HepG2 (cell line): ENCODE measurements at regions not wholly inside any gene's neighbourhood (a gene's known extent, or its start where the extent isn't known, plus 50 kb on each side); places are given as distances from the start of the nearest gene placed in this dataset.

Experiments used
- ATAC-seq: fragments of 200-7000 bp; cut with Tn5 transposase; 3 replicates; pipeline ENCODE4 v1.9.1; 2020; ENCODE audit warnings: mild to moderate bottlenecking, moderate library complexity
- BruUV-seq: library from RNA; stranded (reverse); fragments of 400-500 nt; replicated peaks from 2 replicates; lab custom pipeline; 2021; lab: Mats Ljungman, UMichigan
- CTCF ChIA-PET: fragments of 300-600 bp; formaldehyde crosslinking; extraction: SDS; loops from one replicate; lab custom pipeline; 2021; ENCODE audit warnings: low total read pairs, inconsistent platforms, low intra/inter-chr PET ratio; lab: Yijun Ruan, JAX
- POLR2A ChIA-PET: fragments of 350-600 bp; sonication (Branson Sonifier 250); formaldehyde crosslinking; loops from one replicate; lab custom pipeline; 2020; ENCODE audit warnings: antibody characterized with exemption, inconsistent platforms; lab: Yijun Ruan, JAX
- DNase-seq: peaks from one replicate; pipeline ENCODE4 v3.0.0-alpha.2; 2015; ENCODE audit warnings: low spot score
- FAIRE-seq: peaks from 3 replicates; lab custom pipeline; 2011; peaks lifted over from hg19 to GRCh38; lab: Jason Lieb, UNC
- H2AFZ ChIP-seq: one replicate; pipeline ENCODE4 v1.6.1; 2011; ENCODE audit warnings: low read length, inconsistent platforms
- H3K27ac ChIP-seq: fragments of 300-600 bp; 3 replicates; pipeline ENCODE4 v1.8.0; 2011; ENCODE audit warnings: mixed run types, mild to moderate bottlenecking, mixed read lengths, low read length, inconsistent platforms; ENCODE audit not compliant: insufficient read depth; ENCODE audit errors: extremely low read length
- H3K27me3 ChIP-seq, 2 experiments: fragments of 200-600 bp in 1 of 2; 2 replicates in 1 of 2; 3 replicates in 1 of 2; pipeline versions ENCODE4 v1.6.0 to v1.8.0; 2011; ENCODE audit warnings: low read length in 2 of 2, mild to moderate bottlenecking in 2 of 2, moderate library complexity in 2 of 2, inconsistent platforms in 1 of 2; ENCODE audit not compliant: insufficient read depth in 2 of 2, control insufficient read depth in 1 of 2
- H3K36me3 ChIP-seq, 2 experiments: fragments of 200-600 bp in 1 of 2; replicated peaks in 1 of 2; 2 replicates in 1 of 2; 3 replicates in 1 of 2; pipeline versions ENCODE4 v1.5.1 to v1.8.0; 2011; ENCODE audit warnings: low read length in 2 of 2, inconsistent platforms in 1 of 2; ENCODE audit not compliant: insufficient read depth in 2 of 2, control insufficient read depth in 1 of 2
- H3K4me1 ChIP-seq: 2 replicates; pipeline ENCODE4 v1.5.1; 2012; ENCODE audit warnings: low read length, inconsistent platforms; ENCODE audit not compliant: insufficient read depth
- H3K4me2 ChIP-seq: 2 replicates; pipeline ENCODE4 v1.6.0; 2011; ENCODE audit warnings: low read depth, low read length, inconsistent platforms
- H3K4me3 ChIP-seq, 3 experiments: fragments of 200-600 bp in 1 of 3; sonication (generic), shearing (Covaris generic) in 1 of 3; replicated peaks in 1 of 3; 2 replicates each; pipeline ENCODE4 v1.5.1; 2011 to 2016; ENCODE audit warnings: low read length in 3 of 3, inconsistent platforms in 2 of 3, low read depth in 2 of 3, mild to moderate bottlenecking in 2 of 3, control low read depth in 1 of 3, mixed read lengths in 1 of 3; ENCODE audit not compliant: insufficient read depth in 1 of 3
- H3K79me2 ChIP-seq: one replicate; pipeline ENCODE4 v1.6.1; 2011; ENCODE audit warnings: low read length, inconsistent platforms; ENCODE audit not compliant: insufficient read depth
- H3K9ac ChIP-seq: 2 replicates; pipeline ENCODE4 v1.6.0; 2011; ENCODE audit warnings: mild to moderate bottlenecking, low read depth, low read length, inconsistent platforms; ENCODE audit not compliant: insufficient read depth
- H3K9me3 ChIP-seq: 2 replicates; pipeline ENCODE4 v1.5.1; 2012; ENCODE audit warnings: mild to moderate bottlenecking, low read length
- H4K20me1 ChIP-seq: 2 replicates; pipeline ENCODE4 v1.6.0; 2011; ENCODE audit warnings: inconsistent platforms, mild to moderate bottlenecking, low read length, moderate library complexity; ENCODE audit not compliant: insufficient read depth
- ATF1 ChIP-seq: IDR thresholded peaks from 2 replicates; pipeline ENCODE4 v1.6.1; 2016; ENCODE audit warnings: mild to moderate bottlenecking, control low read depth
- CBX5 ChIP-seq: sonication (generic); formaldehyde crosslinking; IDR thresholded peaks from 2 replicates; pipeline ENCODE4 v1.4.0; 2020; ENCODE audit warnings: missing genetic modification reagents, borderline replicate concordance
- ELF4 ChIP-seq: sonication (generic); formaldehyde crosslinking; IDR thresholded peaks from 2 replicates; pipeline ENCODE4 v1.5.0; 2020; ENCODE audit warnings: missing genetic modification reagents, mild to moderate bottlenecking, moderate library complexity, borderline replicate concordance
- FOXK2 ChIP-seq: fragments of 450-650 bp; IDR thresholded peaks from 2 replicates; pipeline ENCODE4 v1.6.1; 2016
- GABPB1 ChIP-seq: IDR thresholded peaks from 2 replicates; pipeline ENCODE4 v1.6.1; 2016; ENCODE audit warnings: mild to moderate bottlenecking, missing genetic modification reagents, moderate library complexity, missing compliant biosample characterization
- GTF2F1 ChIP-seq: fragments of 150-350 bp; IDR thresholded peaks from 2 replicates; pipeline ENCODE4 v1.6.1; 2014; ENCODE audit warnings: low read length
- HOXA9 ChIP-seq: sonication (generic); formaldehyde crosslinking; IDR thresholded peaks from 2 replicates; pipeline ENCODE4 v1.8.1; 2022; ENCODE audit warnings: missing genetic modification reagents, mild to moderate bottlenecking, moderate library complexity, borderline replicate concordance
- ZC3H4 ChIP-seq: sonication (generic); formaldehyde crosslinking; IDR thresholded peaks from 2 replicates; pipeline ENCODE4 v1.4.0; 2020; ENCODE audit warnings: missing genetic modification reagents, borderline replicate concordance
- ZNF124 ChIP-seq: sonication (generic); formaldehyde crosslinking; IDR thresholded peaks from 2 replicates; pipeline ENCODE4 v1.4.0; 2020; ENCODE audit warnings: missing genetic modification reagents
- ZNF550 ChIP-seq: sonication (generic); formaldehyde crosslinking; IDR thresholded peaks from 2 replicates; pipeline ENCODE4 v1.4.0; 2020; ENCODE audit warnings: mild to moderate bottlenecking, missing genetic modification reagents, borderline replicate concordance
- ZNF563 ChIP-seq: sonication (generic); formaldehyde crosslinking; IDR thresholded peaks from 2 replicates; pipeline ENCODE4 v1.8.0; 2022; ENCODE audit warnings: mild to moderate bottlenecking, moderate library complexity, missing genetic modification reagents
- WGBS: methylation state at CpG from one replicate; pipeline ENCODE4 v1.1.6; 2017; ENCODE audit warnings: low lambda C conversion rate; 5-methylcytosine and 5-hydroxymethylcytosine counted together
- in situ Hi-C: cut with HindIII; loops from 2 replicates; pipeline ENCODE4 v1.10.0; 2017; ENCODE audit warnings: low pct_unique_long_range_greater_than_20kb; ENCODE audit not compliant: extremely low pct_ligation_motif_present
- intact Hi-C: fragments of 100-400 bp; cut with micrococcal nuclease; formaldehyde crosslinking; loops from one replicate; pipeline ENCODE4 v1.10.0; 2022; ENCODE audit not compliant: unreplicated experiment
- TF ChIP-seq, protein P1 (sequence below): sonication (generic); formaldehyde crosslinking; IDR thresholded peaks from 2 replicates; pipeline ENCODE4 v1.4.0; 2020; ENCODE audit warnings: missing genetic modification reagents
- TF ChIP-seq, protein P2 (sequence below): IDR thresholded peaks from 2 replicates; pipeline ENCODE4 v1.6.1; 2016; ENCODE audit warnings: missing biosample characterization, missing genetic modification reagents, low read depth
- TF ChIP-seq, protein P3 (sequence below): sonication (generic); formaldehyde crosslinking; IDR thresholded peaks from 2 replicates; pipeline ENCODE4 v1.4.0; 2020; ENCODE audit warnings: mild to moderate bottlenecking, missing genetic modification reagents

DNA sequence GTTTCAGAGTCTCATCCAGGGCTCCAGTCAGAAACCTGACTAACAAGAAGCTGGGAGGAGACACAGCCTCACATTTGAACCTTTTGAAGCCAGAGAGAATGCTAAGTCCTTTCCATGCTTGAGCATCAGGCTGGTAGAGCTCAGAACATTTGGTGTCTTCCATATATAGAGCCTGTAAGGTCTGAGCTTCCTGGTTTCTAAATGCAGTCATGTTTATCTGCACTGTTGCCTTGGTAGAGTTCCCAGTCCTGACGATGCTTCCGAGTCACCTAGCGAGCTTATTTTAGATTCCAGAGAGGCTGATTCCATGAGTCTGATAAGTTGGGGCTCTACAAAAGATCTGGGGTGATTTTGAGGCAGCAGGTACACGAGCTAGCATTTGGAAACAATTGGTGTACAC is 68.4 kb upstream of the SORL1 start (continued):
- TF ChIP-seq, protein P1, sequence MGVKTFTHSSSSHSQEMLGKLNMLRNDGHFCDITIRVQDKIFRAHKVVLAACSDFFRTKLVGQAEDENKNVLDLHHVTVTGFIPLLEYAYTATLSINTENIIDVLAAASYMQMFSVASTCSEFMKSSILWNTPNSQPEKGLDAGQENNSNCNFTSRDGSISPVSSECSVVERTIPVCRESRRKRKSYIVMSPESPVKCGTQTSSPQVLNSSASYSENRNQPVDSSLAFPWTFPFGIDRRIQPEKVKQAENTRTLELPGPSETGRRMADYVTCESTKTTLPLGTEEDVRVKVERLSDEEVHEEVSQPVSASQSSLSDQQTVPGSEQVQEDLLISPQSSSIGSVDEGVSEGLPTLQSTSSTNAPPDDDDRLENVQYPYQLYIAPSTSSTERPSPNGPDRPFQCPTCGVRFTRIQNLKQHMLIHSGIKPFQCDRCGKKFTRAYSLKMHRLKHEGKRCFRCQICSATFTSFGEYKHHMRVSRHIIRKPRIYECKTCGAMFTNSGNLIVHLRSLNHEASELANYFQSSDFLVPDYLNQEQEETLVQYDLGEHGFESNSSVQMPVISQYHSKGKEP (CRISPR knock-in tag) = no peak
- TF ChIP-seq CBX5 (CRISPR knock-in tag) (no peak), GTF2F1 (no peak)

DNA sequence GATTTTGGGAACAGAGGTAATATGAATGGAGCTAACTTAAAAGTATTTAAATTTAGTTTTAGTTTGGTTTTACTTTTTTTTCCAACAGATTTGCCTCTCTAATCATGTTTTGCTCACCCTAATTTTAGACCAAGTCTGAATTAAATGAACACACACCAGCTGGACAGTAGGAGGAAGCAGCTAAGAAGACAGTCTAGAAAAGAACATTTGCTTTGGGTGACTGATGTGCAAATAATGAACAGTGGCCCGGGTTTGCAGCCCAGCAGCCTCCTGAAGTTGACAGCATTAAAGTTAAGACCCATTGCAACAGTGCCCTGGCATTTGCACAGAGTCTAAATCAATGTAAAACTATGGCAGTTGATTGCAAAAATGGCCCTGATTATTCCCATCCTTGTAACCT is 66.4 kb upstream of the SORL1 start:
- WGBS = 0% methylated on average over 1 of the region's 1 CpG
- no peaks in the 10 kb centered on the region for H3K4me1 ChIP-seq
- BruUV-seq = no TSS peak
- ChIA-PET POLR2A (no interaction called here), CTCF (no interaction called here)
- no peak overlapping the region for H3K4me2 ChIP-seq
- H3K4me3 ChIP-seq = no peak overlapping the region
- H4K20me1 ChIP-seq = no peaks in the 10 kb centered on the region
- H3K27ac ChIP-seq = no peak overlapping the region
- intact Hi-C loops (no loop called here), in situ Hi-C loops (no loop called here)
- H3K9me3 ChIP-seq = no peaks in the 10 kb centered on the region
- no peaks in the 10 kb centered on the region for H3K36me3 ChIP-seq
- H3K79me2 ChIP-seq = no peaks in the 10 kb centered on the region
- H3K9ac ChIP-seq = no peak overlapping the region
- DNase-seq (no peak), ATAC-seq (no peak), FAIRE-seq (no peak)
- H2AFZ ChIP-seq = no peak overlapping the region
- H3K27me3 ChIP-seq = peaks cover 0 to 24% of the 10 kb centered on the region in 2 experiments; a peak in 3 of 5 replicates
- TF ChIP-seq HOXA9 (no peak), ZNF563 (CRISPR knock-in tag) (no peak), GABPB1 (CRISPR knock-in tag) (no peak), ZNF124 (CRISPR knock-in tag) (no peak), ATF1 (CRISPR knock-in tag) (no peak), FOXK2 (no peak), ELF4 (CRISPR knock-in tag) (no peak), ZC3H4 (CRISPR knock-in tag) (no peak), ZNF550 (CRISPR knock-in tag) (no peak)
- TF ChIP-seq, protein P2, sequence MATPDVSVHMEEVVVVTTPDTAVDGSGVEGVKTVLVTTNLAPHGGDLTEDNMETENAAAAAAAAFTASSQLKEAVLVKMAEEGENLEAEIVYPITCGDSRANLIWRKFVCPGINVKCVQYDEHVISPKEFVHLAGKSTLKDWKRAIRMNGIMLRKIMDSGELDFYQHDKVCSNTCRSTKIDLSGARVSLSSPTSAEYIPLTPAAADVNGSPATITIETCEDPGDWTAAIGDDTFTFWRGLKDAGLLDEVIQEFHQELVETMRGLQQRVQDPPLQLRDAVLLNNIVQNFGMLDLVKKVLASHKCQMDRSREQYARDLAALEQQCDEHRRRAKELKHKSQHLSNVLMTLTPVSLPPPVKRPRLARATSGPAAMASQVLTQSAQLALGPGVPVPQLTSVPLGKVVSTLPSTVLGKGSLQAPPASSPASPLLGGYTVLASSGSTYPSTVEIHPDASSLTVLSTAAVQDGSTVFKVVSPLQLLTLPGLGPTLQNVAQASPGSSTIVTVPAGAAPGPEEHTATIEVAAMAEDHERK (CRISPR knock-in tag) = no peak
- TF ChIP-seq, protein P3, sequence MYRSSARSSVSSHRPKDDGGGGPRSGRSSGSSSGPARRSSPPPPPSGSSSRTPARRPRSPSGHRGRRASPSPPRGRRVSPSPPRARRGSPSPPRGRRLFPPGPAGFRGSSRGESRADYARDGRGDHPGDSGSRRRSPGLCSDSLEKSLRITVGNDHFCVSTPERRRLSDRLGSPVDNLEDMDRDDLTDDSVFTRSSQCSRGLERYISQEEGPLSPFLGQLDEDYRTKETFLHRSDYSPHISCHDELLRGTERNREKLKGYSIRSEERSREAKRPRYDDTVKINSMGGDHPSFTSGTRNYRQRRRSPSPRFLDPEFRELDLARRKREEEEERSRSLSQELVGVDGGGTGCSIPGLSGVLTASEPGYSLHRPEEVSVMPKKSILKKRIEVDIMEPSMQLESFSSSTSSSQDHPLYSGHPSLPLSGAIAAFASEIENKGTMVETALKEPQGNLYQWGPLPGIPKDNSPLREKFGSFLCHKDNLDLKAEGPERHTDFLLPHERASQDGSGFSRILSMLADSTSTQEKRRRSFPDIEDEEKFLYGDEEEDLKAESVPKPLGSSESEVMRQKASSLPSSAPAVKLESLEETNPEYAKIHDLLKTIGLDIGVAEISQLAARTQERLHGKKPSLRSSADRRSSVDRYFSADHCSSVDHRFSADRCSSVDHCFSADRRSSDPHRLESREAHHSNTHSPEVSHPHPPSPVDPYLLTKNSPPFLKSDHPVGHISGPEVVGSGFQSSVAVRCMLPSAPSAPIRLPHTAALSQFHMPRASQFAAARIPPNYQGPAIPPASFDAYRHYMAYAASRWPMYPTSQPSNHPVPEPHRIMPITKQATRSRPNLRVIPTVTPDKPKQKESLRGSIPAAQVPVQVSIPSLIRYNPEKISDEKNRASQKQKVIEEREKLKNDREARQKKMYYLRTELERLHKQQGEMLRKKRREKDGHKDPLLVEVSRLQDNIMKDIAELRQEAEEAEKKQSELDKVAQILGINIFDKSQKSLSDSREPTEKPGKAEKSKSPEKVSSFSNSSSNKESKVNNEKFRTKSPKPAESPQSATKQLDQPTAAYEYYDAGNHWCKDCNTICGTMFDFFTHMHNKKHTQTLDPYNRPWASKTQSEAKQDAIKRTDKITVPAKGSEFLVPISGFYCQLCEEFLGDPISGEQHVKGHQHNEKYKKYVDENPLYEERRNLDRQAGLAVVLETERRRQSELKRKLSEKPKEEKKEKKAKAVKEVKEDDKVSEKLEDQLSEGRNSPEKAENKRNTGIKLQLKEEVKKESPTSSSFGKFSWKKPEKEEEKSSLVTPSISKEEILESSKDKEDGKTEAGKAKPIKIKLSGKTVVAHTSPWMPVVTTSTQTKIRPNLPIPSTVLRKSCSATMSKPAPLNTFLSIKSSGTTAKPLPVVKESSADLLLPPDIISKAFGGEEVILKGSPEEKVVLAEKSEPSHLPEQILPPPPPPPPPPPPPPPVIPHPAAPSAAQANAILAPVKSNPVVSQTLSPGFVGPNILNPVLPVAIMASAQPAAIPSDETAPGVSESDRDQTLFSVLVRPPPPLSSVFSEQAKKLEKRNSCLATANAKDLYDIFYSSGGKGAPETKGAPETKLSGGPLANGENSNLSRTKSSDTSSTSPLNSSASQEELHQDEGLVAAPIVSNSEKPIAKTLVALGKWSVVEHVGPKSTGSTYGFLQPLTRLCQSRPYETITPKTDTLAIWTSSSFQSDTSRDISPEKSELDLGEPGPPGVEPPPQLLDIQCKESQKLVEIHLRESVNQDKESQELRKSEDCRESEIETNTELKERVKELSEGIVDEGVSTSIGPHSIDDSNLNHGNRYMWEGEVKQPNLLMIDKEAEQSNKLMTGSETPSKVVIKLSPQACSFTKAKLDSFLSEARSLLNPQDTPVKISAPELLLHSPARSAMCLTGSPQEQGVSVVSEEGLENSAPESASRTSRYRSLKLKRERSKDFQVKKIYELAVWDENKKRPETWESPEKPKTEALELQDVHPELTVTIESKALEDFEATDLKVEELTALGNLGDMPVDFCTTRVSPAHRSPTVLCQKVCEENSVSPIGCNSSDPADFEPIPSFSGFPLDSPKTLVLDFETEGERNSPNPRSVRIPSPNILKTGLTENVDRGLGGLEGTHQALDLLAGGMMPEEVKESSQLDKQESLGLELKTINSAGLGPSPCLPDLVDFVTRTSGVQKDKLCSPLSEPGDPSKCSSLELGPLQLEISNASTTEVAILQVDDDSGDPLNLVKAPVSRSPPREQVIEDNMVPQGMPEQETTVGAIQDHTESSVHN (CRISPR knock-in tag) = no peak
